ENCODE measurements at regions not wholly inside any gene's neighbourhood (a gene's known extent, or its start where the extent isn't known, plus 50 kb on each side); places are given as distances from the start of the nearest gene placed in this dataset.

- WGBS (ENCODE audit: low lambda C conversion rate), result 98% methylated on average over 5 of the region's 5 CpGs
- TF ChIP-seq MAX (IDR thresholded peaks at IDR 0.05; ENCODE audit: low read depth) (no peak), SIN3A (IDR thresholded peaks at IDR 0.05; ENCODE audit: borderline replicate concordance, low read depth, low read length) (no peak), FOSL2 (IDR thresholded peaks at IDR 0.05; ENCODE audit: borderline replicate concordance, low read depth) (no peak), POLR2AphosphoS5 (IDR thresholded peaks at IDR 0.05; ENCODE audit: low read depth, low read length) (no peak), REST (IDR thresholded peaks at IDR 0.05; ENCODE audit: low read depth, low read length) (no peak), GATA2 (CRISPR knock-in tag; IDR thresholded peaks at IDR 0.05) (no peak), EZH2phosphoT487 (IDR thresholded peaks at IDR 0.05; ENCODE audit: borderline replicate concordance, low read depth) (no peak), SMC3 (IDR thresholded peaks at IDR 0.05; ENCODE audit: low read depth, low read length) (no peak), TCF12 (IDR thresholded peaks at IDR 0.05) (no peak), CTCF (IDR thresholded peaks at IDR 0.05) (no peak), NRF1 (IDR thresholded peaks at IDR 0.05; ENCODE audit: low read depth, low read length) (no peak), CHD2 (IDR thresholded peaks at IDR 0.05; ENCODE audit: low read length, partially characterized antibody) (no peak)
These were observed 74.7 kb upstream of the PHF21B start for GRCh38 chr22:45084400-45084920.

More at GRCh38 chr22:45084400-45084920, 74.7 kb upstream of the PHF21B start:
- Histone ChIP-seq H3K4me2 (peak overlapping the region; percentile 2; the same call in 1 of the 2 replicates), H3K27ac (ENCODE audit: low read depth in 2 of 2, low read length in 1 of 2) (no peak overlapping the region), H2AFZ (ENCODE audit: low read depth) (no peak overlapping the region), H3K27me3 (ENCODE audit: insufficient read depth) (no peaks in the 10 kb centered on the region; the same call in 1 of the 2 replicates), H4K20me1 (ENCODE audit: insufficient read depth) (no peaks in the 10 kb centered on the region; the same call in 1 of the 2 replicates), H3F3A (replicated peaks; ENCODE audit: insufficient read depth) (peaks cover 9% of the 10 kb centered on the region), H3K4me3 (ENCODE audit: low read depth in 2 of 2, low read length in 1 of 2) (no peak overlapping the region), H3K79me2 (ENCODE audit: insufficient read depth) (no peaks in the 10 kb centered on the region), H3K9me2 (no peaks in the 10 kb centered on the region), H3K9me3 (no peaks in the 10 kb centered on the region), H3K4me1 (ENCODE audit: control insufficient read depth in 1 of 2, insufficient read depth in 2 of 2, low read depth in 1 of 2, low read length in 1 of 2) (0 out of 4 replicates have a peak, but pooled peaks cover 0 to 8% of the 10 kb centered on the region in 2 experiments), H3K36me3 (replicated peaks in 1 of 2; ENCODE audit: control insufficient read depth in 1 of 2, insufficient read depth in 2 of 2, low read length in 1 of 2) (no peaks in the 10 kb centered on the region), H3K9ac (no peak overlapping the region)
- POLR2A ChIA-PET, result no interaction called here
- CTCF ChIA-PET, result interaction anchor here (1.2 to 3.2 kb wide), 5 partner anchors 11 to 264 kb away, joined by 3 to 15 read pairs (median 7); no protein-coding TSS in a partner anchor
- DNase-seq, result no peak

All from SK-N-SH (cell line).